Smooth muscle cell of the brain vasculature (primary cell): ENCODE measurements at regions not wholly inside any gene's neighbourhood (a gene's known extent, or its start where the extent isn't known, plus 50 kb on each side); places are given as distances from the start of the nearest gene placed in this dataset.
A peak's percentile ranks its signal among the peaks of the same experiment; 100 is the strongest.
"Not testable (repeated sequence)": the region's sequence is repeated elsewhere in the genome, so short reads cannot be mapped to it uniquely, and the experiment has no call there.

ENCODE experiments used
- DNase-seq: peaks from one replicate; pipeline ENCODE4 v3.0.0-alpha.2; 2012; ENCODE audit warnings: low read depth, low spot score

DNA sequence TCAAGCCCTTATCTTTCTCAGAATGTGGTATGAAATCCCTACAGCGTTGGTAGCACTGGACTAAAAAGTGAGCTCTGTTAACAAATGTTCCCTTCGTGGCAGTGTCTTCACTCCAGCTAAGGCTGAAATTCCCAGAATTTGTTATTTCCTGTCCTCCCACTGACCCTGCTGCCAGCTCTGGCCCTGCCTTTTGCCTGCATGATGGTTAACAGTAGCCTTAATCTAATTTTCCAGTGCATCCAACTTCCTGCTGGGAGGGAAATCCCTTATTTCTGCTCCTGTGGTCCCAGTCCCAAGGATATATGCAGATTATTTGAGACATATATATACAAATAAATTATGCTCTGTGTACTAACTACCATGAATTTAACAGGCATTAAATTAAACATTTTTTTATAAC lies 157.2 kb upstream of the CARMIL1 start:
- DNase-seq = no peak

DNA sequence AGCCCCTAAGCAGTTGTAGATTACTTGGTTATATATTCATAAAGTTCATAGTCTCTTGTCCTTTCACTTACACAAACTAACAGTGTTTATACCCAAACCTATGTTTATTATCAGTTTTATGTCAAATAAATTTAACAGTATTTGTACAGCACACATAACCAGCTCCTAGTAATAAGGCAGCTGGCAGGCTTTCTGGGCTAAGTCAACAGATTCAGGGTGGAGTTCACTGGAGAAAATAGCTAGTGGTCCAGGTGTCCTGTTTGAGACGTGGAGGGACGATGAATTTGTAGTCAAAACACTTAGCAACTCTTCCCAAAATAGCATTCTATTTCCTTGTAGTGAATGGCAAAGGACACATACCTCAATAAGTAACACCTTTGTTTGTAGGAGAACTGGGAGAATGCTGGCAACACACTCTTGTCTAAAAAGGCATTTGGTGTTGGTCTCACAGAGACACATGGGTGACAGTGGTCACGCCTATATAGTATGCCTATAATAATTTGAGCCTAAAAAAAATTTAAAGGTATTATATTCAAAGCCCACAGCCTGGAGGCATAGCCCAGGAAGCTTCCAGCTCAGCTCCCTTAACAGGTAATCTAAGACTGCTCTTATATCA lies 156.4 kb upstream of the CARMIL1 start:
- DNase-seq = no peak

DNA sequence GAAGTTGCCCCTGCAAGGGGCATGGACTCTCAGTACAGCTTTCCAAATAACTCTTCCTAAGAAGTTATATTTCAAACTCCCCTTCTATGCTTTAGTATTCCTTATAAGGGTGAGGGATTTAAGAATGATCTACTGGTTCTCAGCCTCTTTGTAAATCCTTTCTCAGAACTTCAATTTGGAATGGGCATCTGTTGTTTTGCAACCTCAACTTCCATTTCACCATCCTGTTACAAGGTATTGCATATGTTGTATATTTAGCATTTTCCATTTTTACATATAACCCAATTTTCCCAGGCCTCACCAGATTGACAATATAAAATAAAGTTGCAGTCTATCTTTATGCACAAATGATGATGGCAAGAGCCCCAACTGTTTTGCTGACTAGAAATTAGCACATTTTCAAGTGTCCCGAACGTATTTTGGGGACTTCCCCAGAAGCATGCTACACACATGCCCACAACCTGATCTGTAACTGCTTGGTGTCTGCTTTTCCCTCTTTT lies 154.9 kb upstream of the CARMIL1 start:
- DNase-seq = no peak

DNA sequence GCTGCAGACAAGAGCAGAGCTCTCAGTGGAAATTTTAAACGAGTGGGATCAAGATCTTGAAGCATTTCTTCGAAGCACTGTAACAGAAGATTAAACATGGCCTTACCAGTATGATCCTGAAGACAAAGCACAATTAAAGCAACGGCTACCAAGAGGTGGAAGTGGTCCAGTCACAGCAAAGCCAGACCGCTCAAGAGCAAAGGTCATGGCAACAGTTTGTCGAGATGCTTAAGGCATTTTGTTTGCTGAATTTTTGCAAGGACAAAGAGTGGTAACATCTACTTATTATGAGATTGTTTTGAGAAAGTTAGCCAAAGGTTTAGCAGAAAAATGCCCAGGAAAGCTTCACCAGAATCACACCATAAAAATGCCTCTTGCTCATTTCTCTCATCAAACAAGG lies 153.4 kb upstream of the CARMIL1 start:
- no peak for DNase-seq

DNA sequence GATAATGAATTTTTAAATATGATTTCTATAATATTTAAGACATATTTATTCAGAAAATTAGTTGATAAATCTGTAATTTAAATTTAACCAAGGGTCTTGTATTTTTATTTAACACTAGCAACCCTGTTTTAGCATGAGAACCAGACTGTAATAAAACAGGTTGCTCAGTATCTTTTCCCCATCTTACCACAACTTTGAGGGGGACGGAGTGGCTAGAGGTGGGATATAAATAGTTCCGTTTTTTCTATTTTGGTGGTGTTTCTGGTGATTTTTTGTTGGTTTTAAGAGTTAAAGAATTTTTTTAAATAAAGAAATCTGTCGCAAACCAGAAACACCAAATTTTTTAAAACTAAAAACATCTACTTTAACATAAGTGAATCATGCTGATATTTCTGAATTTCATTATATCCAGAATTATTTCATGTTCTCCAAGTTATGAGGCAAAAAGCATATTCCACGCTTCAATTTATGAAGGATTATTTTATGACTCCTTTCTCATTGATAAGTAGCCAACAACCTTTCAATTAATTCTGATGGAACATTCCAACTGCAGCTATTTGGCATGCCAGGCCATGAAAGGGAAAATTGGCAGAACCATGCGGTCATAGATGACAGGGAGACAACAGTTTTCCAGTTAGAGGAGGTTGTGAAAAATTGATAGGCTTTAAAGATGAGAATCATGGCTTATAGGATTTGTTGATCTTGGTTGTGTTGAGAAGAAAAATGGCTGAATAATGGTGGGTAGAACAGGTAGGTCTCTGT lies 151.9 kb upstream of the CARMIL1 start:
- DNase-seq = no peak

DNA sequence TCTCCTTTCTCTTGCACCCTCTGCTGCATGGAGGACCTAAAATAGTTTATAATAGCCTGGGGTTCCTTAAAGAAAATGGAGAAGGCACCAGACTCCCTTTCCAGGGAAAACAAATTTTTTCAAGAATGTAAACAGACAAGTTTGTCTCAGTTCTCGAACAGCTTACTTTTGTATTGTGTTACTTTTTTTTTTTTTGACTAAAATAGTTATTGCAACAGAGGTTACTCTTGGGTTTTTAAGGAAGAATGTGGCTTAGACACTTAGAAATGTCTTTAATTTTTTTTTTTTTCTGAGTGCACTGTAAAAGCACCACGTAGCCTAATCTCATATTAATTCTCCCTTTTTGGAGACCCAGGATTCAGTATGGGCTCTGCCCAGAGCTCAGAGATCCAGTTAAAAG lies 148.7 kb upstream of the CARMIL1 start:
- DNase-seq = no peak

DNA sequence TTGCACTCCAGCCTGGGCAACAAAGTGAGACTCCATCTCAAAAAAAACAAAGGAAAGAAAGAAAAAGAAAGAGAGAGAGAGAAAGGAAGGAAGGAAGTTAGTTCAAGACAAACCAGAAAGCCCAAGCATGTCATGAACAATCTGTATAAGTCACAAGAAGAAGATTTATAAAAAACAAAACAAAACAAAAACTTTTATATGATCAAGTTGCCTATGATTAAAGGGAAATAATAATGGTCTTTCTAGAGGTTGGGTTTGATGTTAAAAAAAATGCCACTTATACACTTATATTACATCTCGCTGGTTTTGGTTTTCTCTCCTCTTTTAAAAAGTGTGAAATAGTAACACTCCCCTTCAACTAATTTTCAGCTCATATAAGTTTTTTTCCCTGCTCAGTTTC lies 146.2 kb upstream of the CARMIL1 start:
- no peak for DNase-seq

DNA sequence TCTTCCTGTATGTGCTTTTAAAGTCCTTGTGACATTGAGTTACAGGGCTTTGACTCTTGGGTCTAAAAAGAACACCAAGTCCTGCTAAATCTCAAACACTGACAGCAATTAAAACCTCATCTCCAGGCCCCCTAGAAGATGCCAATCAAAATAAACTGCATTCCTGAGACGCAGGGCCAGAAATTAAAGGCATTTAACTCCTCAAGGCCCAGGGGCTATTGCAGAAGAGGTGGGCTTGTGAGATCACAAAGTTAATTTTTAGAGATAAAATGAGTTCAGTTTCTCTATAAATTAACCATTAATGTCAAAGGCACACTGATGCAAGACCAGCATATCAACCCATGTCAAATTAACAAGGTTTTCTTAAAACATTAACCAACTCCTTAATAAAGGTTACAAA lies 145.6 kb upstream of the CARMIL1 start:
- no peak for DNase-seq

DNA sequence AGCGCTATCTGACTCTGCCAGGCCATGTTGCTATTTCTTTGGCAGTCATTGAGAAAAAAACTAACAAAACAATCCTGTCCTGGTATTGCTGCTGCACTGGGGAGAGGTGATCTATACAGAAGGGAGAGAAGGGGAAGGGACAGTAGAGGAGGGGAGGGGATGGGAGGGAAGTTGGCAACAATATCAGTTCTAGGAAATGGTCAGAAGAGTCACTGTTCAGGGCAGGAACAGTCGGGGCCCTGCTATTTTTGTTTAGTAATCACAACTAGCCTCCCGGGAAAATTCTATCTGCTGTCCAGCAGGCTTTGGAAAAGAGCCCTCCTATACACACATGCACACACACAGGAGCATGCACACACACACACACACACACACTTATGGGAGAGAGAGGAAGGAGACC lies 142.3 kb upstream of the CARMIL1 start:
- DNase-seq = no peak

DNA sequence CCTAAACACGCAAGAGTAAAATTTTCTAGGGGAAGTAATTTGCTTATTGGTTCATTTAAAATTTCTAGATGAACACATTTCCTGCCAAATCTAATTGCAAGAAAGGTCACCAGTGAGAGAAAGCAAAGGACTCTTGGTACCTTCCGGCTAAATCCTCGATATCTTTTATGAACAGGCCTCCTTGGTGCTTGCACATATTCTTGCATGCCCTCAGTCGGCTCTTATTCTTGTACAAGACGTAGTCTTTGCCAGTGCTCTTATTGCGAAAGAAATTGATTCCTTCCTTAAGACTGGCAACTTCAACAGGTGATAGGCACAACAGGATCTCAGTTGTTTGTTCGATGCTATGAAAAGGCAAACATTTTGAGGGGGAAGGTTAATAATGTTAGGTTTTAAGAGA lies 141.7 kb upstream of the CARMIL1 start:
- DNase-seq = no peak

DNA sequence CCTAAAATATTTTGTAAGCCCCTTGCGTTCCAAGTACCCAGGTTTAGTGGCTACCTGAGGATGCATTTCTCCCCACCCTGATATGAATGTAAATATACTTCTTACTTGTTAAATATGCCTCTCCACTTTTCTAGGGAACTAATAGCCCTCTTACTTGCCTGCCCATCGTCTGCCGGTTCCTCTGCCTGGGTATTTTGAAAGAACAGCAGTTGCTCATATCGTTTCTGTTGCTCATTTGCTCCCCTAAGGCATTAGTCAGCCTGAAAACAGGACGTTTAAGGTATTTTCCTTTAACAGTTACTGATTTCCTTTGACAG lies 141.3 kb upstream of the CARMIL1 start:
- DNase-seq = no peak

DNA sequence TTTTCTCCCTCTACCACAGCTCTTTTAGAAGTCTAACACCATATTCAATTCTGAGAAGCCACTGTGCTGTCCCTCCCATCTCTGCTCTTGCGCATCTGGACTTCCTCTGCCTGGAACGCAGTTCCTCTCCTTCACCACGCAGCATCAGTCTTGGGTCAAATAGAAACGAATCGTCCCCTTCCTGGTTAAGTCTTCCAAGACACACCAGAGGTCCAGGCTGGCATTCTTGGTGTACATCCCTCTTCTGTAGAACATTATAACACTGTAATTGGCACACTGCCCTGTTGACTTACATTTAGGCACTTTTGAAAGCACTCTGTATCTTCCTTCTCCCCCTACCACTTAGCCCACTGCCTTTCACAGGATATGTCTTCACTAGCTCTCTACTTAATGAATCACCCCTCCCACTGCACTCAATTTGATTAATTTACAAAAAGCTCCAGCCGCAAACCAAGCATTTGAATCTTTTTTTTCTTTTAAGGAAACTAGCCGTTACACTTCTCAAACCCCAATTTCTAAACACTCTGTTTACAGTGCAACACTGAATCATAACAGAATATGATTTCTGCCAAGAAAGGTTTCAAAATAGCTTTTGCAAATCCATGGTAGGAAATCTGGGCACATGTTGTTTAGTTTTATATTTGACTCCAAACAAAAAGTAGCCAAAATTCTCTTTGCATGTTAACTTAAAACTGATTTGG lies 140.8 kb upstream of the CARMIL1 start:
- DNase-seq = peak; percentile 29

DNA sequence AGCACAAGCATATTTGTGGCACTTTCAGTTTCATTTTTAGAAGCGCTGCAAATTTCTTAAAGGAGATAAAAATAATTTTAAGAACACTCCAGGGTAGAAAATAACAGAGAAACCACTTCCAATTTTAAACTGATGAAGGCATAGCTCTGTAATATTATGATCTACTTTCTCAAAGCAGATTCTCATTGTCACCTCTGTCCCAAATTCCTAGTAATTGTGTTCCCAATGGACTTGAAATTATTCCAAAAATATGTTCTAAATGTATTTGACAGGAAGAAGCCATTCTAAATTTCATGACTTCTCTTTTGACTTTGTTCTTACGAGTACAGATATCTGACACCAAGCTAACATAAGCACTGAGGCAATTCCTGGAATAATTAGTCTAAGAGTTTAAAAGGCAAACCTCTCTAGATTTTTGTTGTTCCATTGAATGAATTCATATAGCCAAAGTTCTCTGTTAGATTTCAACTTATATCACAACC lies 140.2 kb upstream of the CARMIL1 start:
- peak; percentile 17 for DNase-seq

DNA sequence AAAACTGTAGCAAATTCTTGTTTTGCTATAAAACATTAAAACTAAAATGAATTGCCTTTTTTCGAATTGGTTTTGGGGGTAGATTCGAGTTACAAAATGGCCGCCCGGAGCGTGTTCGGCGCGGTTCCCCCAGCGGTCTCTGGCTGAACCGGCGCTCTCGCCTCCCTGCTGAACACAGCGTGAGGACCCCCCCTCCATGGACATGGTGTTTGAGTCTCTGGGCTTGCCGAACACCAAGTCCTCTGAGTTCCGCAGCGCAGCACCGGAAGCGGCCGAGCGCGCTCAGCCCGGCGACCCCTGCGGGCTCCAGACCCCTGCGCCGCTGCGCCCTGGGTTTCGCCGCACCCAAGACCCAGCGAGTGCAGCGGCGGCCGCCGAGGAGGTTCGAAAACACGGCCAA lies 139.6 kb upstream of the CARMIL1 start:
- not testable (repeated sequence) for DNase-seq

DNA sequence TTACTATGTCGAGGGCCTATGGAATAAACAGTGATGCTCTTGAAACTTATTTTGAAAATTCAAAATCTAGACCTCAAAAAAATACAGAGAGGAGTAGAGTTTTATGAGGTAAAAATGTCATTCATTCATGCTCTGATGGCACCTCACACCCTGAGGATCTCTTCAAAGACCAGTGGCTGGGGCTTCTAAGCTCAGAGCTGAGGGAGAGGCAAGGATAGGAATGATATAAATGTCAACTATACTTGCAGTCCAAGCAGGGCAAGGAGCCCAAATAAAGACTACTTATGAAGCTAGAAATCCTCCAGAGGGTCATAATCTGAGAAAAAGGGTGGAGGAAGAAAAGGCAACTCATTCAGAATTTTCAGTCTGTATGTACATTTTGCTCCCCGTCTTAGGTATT lies 136.7 kb upstream of the CARMIL1 start:
- DNase-seq = no peak

DNA sequence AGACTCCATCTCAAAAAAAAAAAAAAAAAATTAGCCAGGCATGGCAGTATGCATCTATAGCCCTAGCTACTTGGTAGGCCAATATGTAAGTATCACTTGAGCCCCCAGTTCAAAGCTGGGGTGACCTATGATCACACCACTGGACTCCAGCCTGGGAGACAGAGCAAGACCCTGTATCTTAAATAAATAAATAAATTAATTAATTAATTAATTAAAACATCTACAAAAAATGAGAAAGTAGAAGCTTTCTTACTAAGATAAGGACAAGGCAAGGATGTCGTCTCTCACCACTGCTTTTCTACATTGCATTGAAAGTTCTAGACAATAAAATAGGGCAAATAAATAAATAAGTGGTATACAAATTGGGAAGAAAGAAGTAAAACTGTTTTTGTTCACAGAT lies 134.3 kb upstream of the CARMIL1 start:
- no peak for DNase-seq

DNA sequence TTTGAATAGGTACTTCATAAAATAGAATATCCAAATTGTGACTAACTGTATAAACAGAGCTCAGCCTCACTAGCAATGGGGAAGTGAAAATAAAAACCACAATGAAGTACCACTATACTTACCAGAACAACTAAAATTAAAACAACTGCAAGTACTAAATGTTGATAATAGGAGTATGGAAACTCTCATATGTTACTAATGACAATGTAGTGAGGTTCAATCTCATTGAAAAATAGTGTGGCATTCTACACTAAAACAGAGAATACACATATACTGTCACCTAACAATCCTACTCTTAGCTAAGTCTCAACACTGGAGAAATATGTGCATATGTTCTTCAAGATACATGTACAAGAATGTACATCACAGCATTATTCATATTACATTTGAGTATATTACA lies 132.0 kb upstream of the CARMIL1 start:
- no peak for DNase-seq

DNA sequence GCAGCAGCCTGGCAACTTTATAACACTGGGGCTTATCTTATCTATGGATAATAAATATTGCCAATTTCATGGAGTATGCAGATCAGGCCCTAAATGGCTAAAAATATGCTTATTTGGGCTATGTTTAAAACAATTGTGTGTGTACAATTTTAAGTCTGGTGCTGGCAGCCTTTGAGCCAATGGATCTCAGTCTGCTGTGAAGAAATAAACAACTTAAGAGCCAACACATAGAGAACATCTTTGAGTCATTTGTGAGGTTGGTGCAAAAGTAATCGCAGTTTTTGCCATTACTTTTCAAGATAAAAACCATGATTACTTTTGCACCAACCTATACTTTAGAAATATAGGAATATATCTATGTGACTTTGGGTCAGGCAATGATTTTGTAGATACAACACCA lies 129.1 kb upstream of the CARMIL1 start:
- DNase-seq = no peak

DNA sequence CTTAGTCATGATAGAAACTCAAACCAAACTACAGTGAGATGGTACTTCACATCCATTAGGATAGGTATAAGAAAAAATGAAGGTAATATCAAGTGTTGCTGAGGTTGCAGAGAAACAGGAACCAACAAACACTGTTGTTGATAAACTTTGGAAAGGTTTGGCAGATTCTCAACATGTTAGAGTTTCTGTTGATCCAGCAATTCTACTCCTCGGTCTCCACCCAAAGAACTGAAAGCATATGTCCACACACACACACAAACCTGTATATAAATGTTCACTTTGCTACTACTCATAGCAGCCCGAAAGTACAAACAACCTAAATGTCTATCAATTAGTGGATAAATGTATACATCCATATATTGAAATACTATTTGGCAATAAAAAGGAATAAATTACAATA lies 128.3 kb upstream of the CARMIL1 start:
- no peak for DNase-seq

DNA sequence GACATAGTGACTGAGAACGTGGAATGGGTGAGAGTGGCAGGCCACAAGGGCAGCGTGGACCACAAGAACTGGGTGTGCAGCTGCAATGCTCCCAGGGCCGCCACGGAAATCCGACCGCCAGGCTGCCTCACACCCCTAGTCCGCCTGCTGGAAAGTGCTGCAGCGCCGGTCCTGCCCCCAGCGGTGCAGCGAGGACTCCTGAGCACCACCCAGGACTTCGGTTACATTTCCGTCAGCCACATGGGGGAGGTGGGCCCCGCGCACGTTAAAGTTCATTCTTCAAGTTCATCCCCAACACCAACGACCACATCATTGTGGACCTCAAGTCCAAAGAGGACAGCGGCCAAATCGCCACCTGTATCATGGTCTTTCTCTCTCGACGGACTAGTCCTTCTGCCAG lies 126.1 kb upstream of the CARMIL1 start:
- no peak for DNase-seq

DNA sequence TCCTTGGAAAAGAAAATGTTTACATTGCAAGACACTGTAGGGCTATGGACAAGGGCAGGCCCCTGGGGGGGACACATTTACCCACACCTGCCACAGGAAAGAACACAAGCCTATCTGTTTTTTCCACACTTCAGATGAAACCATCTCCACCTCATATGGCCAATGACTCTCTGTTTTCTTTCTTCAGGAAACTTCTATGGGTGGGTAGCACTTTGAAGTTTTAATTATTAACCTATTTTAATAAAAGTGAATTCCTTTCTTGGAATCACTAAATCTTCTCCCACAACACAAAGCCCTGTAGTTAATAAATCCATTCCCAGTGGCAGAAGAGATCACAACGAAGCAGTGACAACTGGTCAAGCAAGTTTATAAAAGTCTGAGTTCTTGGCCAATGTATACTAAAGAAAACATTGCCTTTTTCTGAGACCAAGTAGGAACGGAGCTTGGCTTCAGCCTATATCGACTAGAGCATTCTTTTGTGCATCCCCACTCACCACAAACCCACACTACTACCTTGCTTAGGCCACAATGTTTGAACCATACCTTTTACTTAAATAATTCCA lies 125.1 kb upstream of the CARMIL1 start:
- DNase-seq = no peak

DNA sequence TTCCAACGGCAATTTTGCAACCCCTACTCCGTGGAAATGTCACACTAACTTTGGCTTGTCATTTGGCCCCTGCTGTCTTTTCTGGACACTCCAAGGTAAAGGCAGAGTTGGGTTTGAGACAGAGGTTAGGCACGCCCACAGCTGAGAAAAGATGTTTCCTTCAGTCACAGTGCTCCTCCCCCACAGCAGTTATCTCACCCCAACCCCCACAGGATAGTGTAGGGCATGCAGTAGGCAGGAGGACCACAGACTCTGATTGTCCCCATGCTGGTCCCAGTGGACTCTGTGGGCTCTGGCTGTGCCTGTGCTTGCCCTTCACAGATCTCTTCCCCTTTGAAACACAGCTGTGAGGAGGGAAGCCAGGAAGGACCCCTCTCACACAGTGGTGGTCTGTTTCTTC lies 124.0 kb upstream of the CARMIL1 start:
- no peak for DNase-seq

DNA sequence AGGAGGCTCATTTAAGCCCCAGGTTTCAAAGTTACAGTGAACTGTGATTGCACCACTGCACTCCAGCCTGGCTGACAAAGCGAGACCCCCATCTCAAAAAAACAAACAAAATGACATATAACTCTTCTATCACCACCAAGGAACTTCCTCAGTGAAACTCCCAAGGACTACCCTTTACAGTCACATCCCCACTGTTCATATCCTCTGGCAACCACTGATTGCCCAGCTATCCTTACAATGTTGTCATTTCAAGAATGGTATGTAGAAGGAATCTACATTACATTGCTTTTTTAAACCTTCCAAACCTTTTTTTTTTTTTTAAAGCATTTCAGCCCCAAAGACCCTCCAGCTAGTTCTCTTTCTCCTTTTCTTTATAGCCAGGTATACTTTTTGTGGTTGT lies 123.1 kb upstream of the CARMIL1 start:
- no peak for DNase-seq
